ACC112 (cell line): ENCODE measurements at regions not wholly inside any gene's neighbourhood (a gene's known extent, or its start where the extent isn't known, plus 50 kb on each side); places are given as distances from the start of the nearest gene placed in this dataset.

Source experiments
- H2AFZ ChIP-seq: fragments of 200-600 bp; sonication (generic); one replicate; pipeline ENCODE4 v1.6.0; 2017; ENCODE audit warnings: antibody characterized with exemption, low read length; ENCODE audit not compliant: unreplicated experiment
- H3K27ac ChIP-seq: fragments of 200-600 bp; sonication (generic); 2 replicates; pipeline ENCODE4 v1.5.1; 2014; ENCODE audit warnings: low read depth, mild to moderate bottlenecking, antibody characterized with exemption, low read length, moderate library complexity
- H3K27me3 ChIP-seq: fragments of 200-600 bp; sonication (generic); 2 replicates; pipeline ENCODE4 v1.6.1; 2014; ENCODE audit warnings: mild to moderate bottlenecking, antibody characterized with exemption, low read length, moderate library complexity, mixed read lengths; ENCODE audit not compliant: insufficient read depth
- H3K36me3 ChIP-seq: fragments of 200-600 bp; sonication (generic); 2 replicates; pipeline ENCODE4 v1.6.1; 2016; ENCODE audit warnings: mild to moderate bottlenecking, antibody characterized with exemption, low read length, moderate library complexity, mixed read lengths; ENCODE audit not compliant: insufficient read depth
- H3K4me1 ChIP-seq: fragments of 200-600 bp; sonication (generic); one replicate; pipeline ENCODE4 v1.6.1; 2016; ENCODE audit warnings: low read length, mixed read lengths; ENCODE audit not compliant: insufficient read depth, unreplicated experiment, control insufficient read depth
- H3K4me3 ChIP-seq: fragments of 200-600 bp; sonication (generic); 2 replicates; pipeline ENCODE4 v1.5.1; 2014; ENCODE audit warnings: mild to moderate bottlenecking, low read depth, low read length
- H3K79me2 ChIP-seq: fragments of 200-600 bp; sonication (generic); one replicate; pipeline ENCODE4 v1.6.0; 2016; ENCODE audit warnings: low read length; ENCODE audit not compliant: control insufficient read depth, unreplicated experiment, insufficient read depth

DNA sequence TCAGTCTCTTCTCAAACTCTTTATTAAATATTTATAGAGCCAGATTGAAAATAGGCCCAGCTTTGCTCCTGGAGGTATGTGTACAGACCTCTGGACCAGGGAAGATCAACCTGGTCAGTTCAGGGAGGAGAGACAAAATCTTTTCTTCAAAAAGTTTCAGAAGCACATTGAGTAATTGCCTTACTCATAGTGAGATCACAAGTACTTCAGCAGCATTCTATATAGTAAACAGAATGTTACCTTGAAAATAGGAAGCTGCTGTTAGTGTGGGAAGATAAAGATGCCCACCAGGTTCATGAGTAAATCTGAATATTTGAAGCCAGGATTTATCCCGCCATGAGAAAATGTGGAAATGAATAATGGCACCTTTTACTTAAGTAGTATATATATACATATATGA, 665.9 kb upstream of the CITED2 start:
- no peak overlapping the region for H3K27ac ChIP-seq
- H3K79me2 ChIP-seq = no peaks in the 10 kb centered on the region
- H2AFZ ChIP-seq = no peak overlapping the region
- peaks cover 52% of the 10 kb centered on the region for H3K4me1 ChIP-seq
- no peaks in the 10 kb centered on the region for H3K36me3 ChIP-seq
- H3K4me3 ChIP-seq = no peak overlapping the region
- no peaks in the 10 kb centered on the region for H3K27me3 ChIP-seq

DNA sequence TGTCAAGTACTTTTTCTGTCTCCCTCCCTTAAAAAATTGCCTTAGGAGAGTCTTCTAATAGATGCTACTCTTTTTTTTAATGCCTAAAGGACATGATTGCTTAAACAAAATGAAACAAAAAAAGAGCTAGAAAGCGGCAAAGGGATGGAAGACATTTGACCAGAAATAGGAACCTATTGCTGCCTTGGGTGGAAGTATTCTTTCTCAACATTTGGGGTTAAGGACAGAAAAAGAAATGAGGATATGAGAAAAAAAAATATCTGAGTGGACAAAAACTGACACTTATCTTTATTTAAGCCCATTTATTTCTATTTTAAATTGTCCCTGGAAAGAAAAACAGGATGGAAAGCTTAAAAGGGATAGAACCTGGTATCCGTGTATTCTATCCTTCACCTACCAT, 664.9 kb upstream of the CITED2 start:
- no peak overlapping the region for H3K27ac ChIP-seq
- H3K36me3 ChIP-seq = no peaks in the 10 kb centered on the region
- H3K4me1 ChIP-seq = peaks cover 44% of the 10 kb centered on the region
- no peak overlapping the region for H3K4me3 ChIP-seq
- H3K79me2 ChIP-seq = no peaks in the 10 kb centered on the region
- no peak overlapping the region for H2AFZ ChIP-seq
- H3K27me3 ChIP-seq = no peaks in the 10 kb centered on the region

GRCh38 chr6:140036196-140036595, 661.7 kb upstream of the CITED2 start:
- Histone ChIP-seq H3K4me3 (no peak overlapping the region), H3K79me2 (no peaks in the 10 kb centered on the region), H3K4me1 (peaks cover 15% of the 10 kb centered on the region), H3K27ac (no peak overlapping the region), H2AFZ (no peak overlapping the region), H3K36me3 (no peaks in the 10 kb centered on the region), H3K27me3 (no peaks in the 10 kb centered on the region)

GRCh38 chr6:140032189-140032588, 657.7 kb upstream of the CITED2 start:
- Histone ChIP-seq H3K4me3 (no peak overlapping the region), H3K79me2 (no peaks in the 10 kb centered on the region), H2AFZ (no peak overlapping the region), H3K27me3 (no peaks in the 10 kb centered on the region), H3K36me3 (no peaks in the 10 kb centered on the region), H3K27ac (no peak overlapping the region), H3K4me1 (no peaks in the 10 kb centered on the region)

- Histone ChIP-seq H2AFZ (no peak overlapping the region), H3K27me3 (no peaks in the 10 kb centered on the region), H3K36me3 (no peaks in the 10 kb centered on the region; the same call in 1 of the 2 replicates), H3K4me3 (no peak overlapping the region), H3K27ac (no peak overlapping the region), H3K79me2 (no peaks in the 10 kb centered on the region), H3K4me1 (no peaks in the 10 kb centered on the region)
Observed at GRCh38 chr6:140029551-140029950, 655.1 kb upstream of the CITED2 start.

DNA sequence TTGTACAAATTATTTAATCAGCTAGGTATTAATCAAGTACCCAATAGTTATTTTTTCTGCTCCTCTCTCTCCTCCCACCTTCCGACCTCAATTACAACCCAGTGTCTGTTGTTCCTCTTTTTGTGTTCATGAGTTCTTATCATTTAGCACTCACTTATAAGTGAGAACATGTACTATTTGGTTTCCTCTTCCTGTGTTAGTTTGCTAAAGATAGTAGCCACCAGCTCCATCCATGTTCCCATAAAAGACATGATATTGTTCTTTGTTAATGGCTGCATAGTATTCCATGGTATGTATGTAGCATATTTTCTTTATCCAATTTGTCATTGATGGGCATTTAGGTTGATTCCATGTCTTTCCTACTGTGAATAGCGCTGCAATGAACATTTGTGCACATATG, 652.8 kb upstream of the CITED2 start:
- H3K4me3 ChIP-seq = no peak overlapping the region
- no peaks in the 10 kb centered on the region for H3K79me2 ChIP-seq
- no peaks in the 10 kb centered on the region; the same call in 1 of the 2 replicates for H3K36me3 ChIP-seq
- H3K27ac ChIP-seq = no peak overlapping the region
- no peak overlapping the region for H2AFZ ChIP-seq
- H3K27me3 ChIP-seq = no peaks in the 10 kb centered on the region
- H3K4me1 ChIP-seq = no peaks in the 10 kb centered on the region

DNA sequence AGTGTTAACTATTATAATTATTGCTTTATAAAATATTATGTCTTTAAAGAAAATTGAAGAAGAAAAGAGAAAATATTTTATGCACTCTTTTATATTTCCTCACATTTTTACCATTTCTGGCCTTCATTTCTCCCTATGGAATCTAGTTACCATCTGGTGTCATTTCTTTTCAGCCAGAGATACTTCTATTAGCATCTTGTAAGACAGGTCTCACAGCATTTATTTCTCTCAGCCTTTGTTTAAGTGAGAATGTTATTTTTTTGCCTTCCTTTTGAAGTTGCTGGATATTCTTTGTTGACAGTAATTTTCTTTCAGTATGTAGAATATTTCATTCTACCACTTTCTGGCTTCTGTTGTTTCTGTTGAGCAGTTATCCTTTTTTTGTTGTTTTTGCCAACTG, 652.1 kb upstream of the CITED2 start:
- Histone ChIP-seq H3K4me1 (no peaks in the 10 kb centered on the region), H3K36me3 (no peaks in the 10 kb centered on the region; the same call in 1 of the 2 replicates), H3K27me3 (no peaks in the 10 kb centered on the region), H3K4me3 (no peak overlapping the region), H2AFZ (no peak overlapping the region), H3K79me2 (no peaks in the 10 kb centered on the region), H3K27ac (no peak overlapping the region)

- Histone ChIP-seq H3K27ac (no peak overlapping the region), H3K36me3 (no peaks in the 10 kb centered on the region; the same call in 1 of the 2 replicates), H3K79me2 (no peaks in the 10 kb centered on the region), H3K27me3 (no peaks in the 10 kb centered on the region), H2AFZ (no peak overlapping the region), H3K4me3 (no peak overlapping the region), H3K4me1 (no peaks in the 10 kb centered on the region)
Observed at GRCh38 chr6:140025171-140025570, 650.7 kb upstream of the CITED2 start.

GRCh38 chr6:140020207-140020791, 645.9 kb upstream of the CITED2 start:
- Histone ChIP-seq H3K27me3 (no peaks in the 10 kb centered on the region), H2AFZ (no peak overlapping the region), H3K27ac (no peak overlapping the region), H3K4me1 (no peaks in the 10 kb centered on the region), H3K79me2 (no peaks in the 10 kb centered on the region), H3K4me3 (no peak overlapping the region), H3K36me3 (no peaks in the 10 kb centered on the region)

GRCh38 chr6:140018588-140018987, 644.1 kb upstream of the CITED2 start:
- H3K27ac ChIP-seq = no peak overlapping the region
- no peaks in the 10 kb centered on the region for H3K4me1 ChIP-seq
- no peaks in the 10 kb centered on the region for H3K27me3 ChIP-seq
- H2AFZ ChIP-seq = no peak overlapping the region
- H3K79me2 ChIP-seq = no peaks in the 10 kb centered on the region
- H3K4me3 ChIP-seq = no peak overlapping the region
- H3K36me3 ChIP-seq = no peaks in the 10 kb centered on the region

GRCh38 chr6:140017470-140017869, 643.0 kb upstream of the CITED2 start:
- no peak overlapping the region for H3K27ac ChIP-seq
- H3K36me3 ChIP-seq = no peaks in the 10 kb centered on the region
- H3K79me2 ChIP-seq = no peaks in the 10 kb centered on the region
- H2AFZ ChIP-seq = no peak overlapping the region
- H3K4me3 ChIP-seq = no peak overlapping the region
- H3K27me3 ChIP-seq = no peaks in the 10 kb centered on the region
- H3K4me1 ChIP-seq = no peaks in the 10 kb centered on the region
